ENCODE measurements at regions not wholly inside any gene's neighbourhood (a gene's known extent, or its start where the extent isn't known, plus 50 kb on each side); places are given as distances from the start of the nearest gene placed in this dataset.

GRCh38 chr11:71082454-71082853 is 169.9 kb downstream of the SHANK2 start:
- Histone ChIP-seq H3K79me2 (ENCODE audit: insufficient read depth, low read length) (no peaks in the 10 kb centered on the region), H3F3A (ENCODE audit: low read depth) (no peaks in the 10 kb centered on the region), H3K4me3 (ENCODE audit: low read length, poor library complexity, severe bottlenecking) (no peak overlapping the region), H4K20me1 (ENCODE audit: insufficient read depth, low read length, poor library complexity, severe bottlenecking) (no peaks in the 10 kb centered on the region), H3K27me3 (ENCODE audit: insufficient read depth, low read length, poor library complexity, severe bottlenecking) (no peaks in the 10 kb centered on the region), H3K4me1 (ENCODE audit: insufficient read depth, low read length, poor library complexity, severe bottlenecking) (no peaks in the 10 kb centered on the region), H3K9ac (ENCODE audit: low read depth, low read length, poor library complexity, severe bottlenecking) (no peak overlapping the region), H3K36me3 (ENCODE audit: insufficient read depth, low read length) (no peaks in the 10 kb centered on the region), H3K4me2 (ENCODE audit: low read depth, low read length, poor library complexity, severe bottlenecking) (no peak overlapping the region), H2AFZ (ENCODE audit: low read length) (no peak overlapping the region), H3K9me2 (replicated peaks; ENCODE audit: low read depth, low read length) (no peaks in the 10 kb centered on the region), H3K9me3 (ENCODE audit: insufficient read depth, low read depth, low read length) (peaks cover 4% of the 10 kb centered on the region; the same call in 1 of the 2 replicates)
- TF ChIP-seq EZH2phosphoT487 (IDR thresholded peaks at IDR 0.05; ENCODE audit: borderline replicate concordance) (no peak), CTCF (conservative IDR thresholded peaks at IDR 0.05; ENCODE audit: low read length) (no peak)

- no peak for TF ChIP-seq CTCF (conservative IDR thresholded peaks at IDR 0.05; ENCODE audit: low read length)
- no peak for TF ChIP-seq EZH2phosphoT487 (IDR thresholded peaks at IDR 0.05; ENCODE audit: borderline replicate concordance)
- H3K4me1 ChIP-seq (ENCODE audit: insufficient read depth, low read length, poor library complexity, severe bottlenecking) = no peaks in the 10 kb centered on the region
- no peak overlapping the region for H2AFZ ChIP-seq (ENCODE audit: low read length)
- peaks cover 4% of the 10 kb centered on the region; the same call in 1 of the 2 replicates for H3K9me3 ChIP-seq (ENCODE audit: insufficient read depth, low read depth, low read length)
- H3F3A ChIP-seq (ENCODE audit: low read depth) = no peaks in the 10 kb centered on the region
- no peak overlapping the region for H3K4me2 ChIP-seq (ENCODE audit: low read depth, low read length, poor library complexity, severe bottlenecking)
- H3K79me2 ChIP-seq (ENCODE audit: insufficient read depth, low read length) = no peaks in the 10 kb centered on the region
- H3K36me3 ChIP-seq (ENCODE audit: insufficient read depth, low read length) = no peaks in the 10 kb centered on the region
- H3K27me3 ChIP-seq (ENCODE audit: insufficient read depth, low read length, poor library complexity, severe bottlenecking) = no peaks in the 10 kb centered on the region
- H4K20me1 ChIP-seq (ENCODE audit: insufficient read depth, low read length, poor library complexity, severe bottlenecking) = no peaks in the 10 kb centered on the region
- H3K4me3 ChIP-seq (ENCODE audit: low read length, poor library complexity, severe bottlenecking) = no peak overlapping the region
- no peak overlapping the region for H3K9ac ChIP-seq (ENCODE audit: low read depth, low read length, poor library complexity, severe bottlenecking)
- no peaks in the 10 kb centered on the region for H3K9me2 ChIP-seq (replicated peaks; ENCODE audit: low read depth, low read length)
Observed at GRCh38 chr11:71081704-71082230, 170.6 kb downstream of the SHANK2 start.

GRCh38 chr11:71080239-71081097 is 171.9 kb downstream of the SHANK2 start:
- H3K4me2 ChIP-seq (ENCODE audit: low read depth, low read length, poor library complexity, severe bottlenecking) = no peak overlapping the region
- H3K36me3 ChIP-seq (ENCODE audit: insufficient read depth, low read length) = no peaks in the 10 kb centered on the region

More at GRCh38 chr11:71080239-71081097, 171.9 kb downstream of the SHANK2 start:
- no peaks in the 10 kb centered on the region for H3K79me2 ChIP-seq (ENCODE audit: insufficient read depth, low read length)
- H3K27me3 ChIP-seq (ENCODE audit: insufficient read depth, low read length, poor library complexity, severe bottlenecking) = no peaks in the 10 kb centered on the region
- no peaks in the 10 kb centered on the region for H4K20me1 ChIP-seq (ENCODE audit: insufficient read depth, low read length, poor library complexity, severe bottlenecking)
- no peak overlapping the region for H3K4me3 ChIP-seq (ENCODE audit: low read length, poor library complexity, severe bottlenecking)
- peaks cover 4% of the 10 kb centered on the region; the same call in 1 of the 2 replicates for H3K9me3 ChIP-seq (ENCODE audit: insufficient read depth, low read depth, low read length)
- no peak overlapping the region for H3K9ac ChIP-seq (ENCODE audit: low read depth, low read length, poor library complexity, severe bottlenecking)
- TF ChIP-seq CTCF (conservative IDR thresholded peaks at IDR 0.05; ENCODE audit: low read length) (peak; percentile 61), EZH2phosphoT487 (IDR thresholded peaks at IDR 0.05; ENCODE audit: borderline replicate concordance) (no peak)
- no peak overlapping the region for H2AFZ ChIP-seq (ENCODE audit: low read length)
- H3K9me2 ChIP-seq (replicated peaks; ENCODE audit: low read depth, low read length) = no peaks in the 10 kb centered on the region
- no peaks in the 10 kb centered on the region for H3K4me1 ChIP-seq (ENCODE audit: insufficient read depth, low read length, poor library complexity, severe bottlenecking)
- no peaks in the 10 kb centered on the region for H3F3A ChIP-seq (ENCODE audit: low read depth)
